ENCODE measurements at regions not wholly inside any gene's neighbourhood (a gene's known extent, or its start where the extent isn't known, plus 50 kb on each side); places are given as distances from the start of the nearest gene placed in this dataset.

DNA sequence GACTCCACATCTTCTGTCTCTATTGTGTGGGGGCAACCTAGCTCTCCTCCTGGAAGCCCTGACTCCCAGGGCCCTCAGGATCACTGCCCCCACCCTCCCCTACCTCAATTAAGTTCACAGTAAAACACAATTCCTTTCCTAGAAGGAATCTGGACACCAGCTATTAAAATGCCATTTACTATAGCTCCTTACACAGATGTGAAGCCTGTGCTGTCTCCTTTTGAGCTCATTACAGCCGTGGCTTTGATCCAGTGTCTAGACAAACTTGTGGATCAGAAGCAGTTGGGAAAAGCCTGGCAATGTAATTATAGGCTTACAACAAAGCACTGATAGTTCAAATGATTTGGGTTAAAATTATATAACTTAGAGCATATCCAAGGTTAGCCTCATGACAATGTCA lies 107.0 kb upstream of the SMIM23 start:
- intact Hi-C loops (cut with micrococcal nuclease; ENCODE audit: unreplicated experiment) = no loop called here
- CTCF ChIA-PET = no interaction called here
- no peak for TF ChIP-seq EZH2 (IDR thresholded peaks at IDR 0.05; ENCODE audit: borderline replicate concordance, low read depth, low read length, poor library complexity, severe bottlenecking)
- TF ChIP-seq, protein P1, sequence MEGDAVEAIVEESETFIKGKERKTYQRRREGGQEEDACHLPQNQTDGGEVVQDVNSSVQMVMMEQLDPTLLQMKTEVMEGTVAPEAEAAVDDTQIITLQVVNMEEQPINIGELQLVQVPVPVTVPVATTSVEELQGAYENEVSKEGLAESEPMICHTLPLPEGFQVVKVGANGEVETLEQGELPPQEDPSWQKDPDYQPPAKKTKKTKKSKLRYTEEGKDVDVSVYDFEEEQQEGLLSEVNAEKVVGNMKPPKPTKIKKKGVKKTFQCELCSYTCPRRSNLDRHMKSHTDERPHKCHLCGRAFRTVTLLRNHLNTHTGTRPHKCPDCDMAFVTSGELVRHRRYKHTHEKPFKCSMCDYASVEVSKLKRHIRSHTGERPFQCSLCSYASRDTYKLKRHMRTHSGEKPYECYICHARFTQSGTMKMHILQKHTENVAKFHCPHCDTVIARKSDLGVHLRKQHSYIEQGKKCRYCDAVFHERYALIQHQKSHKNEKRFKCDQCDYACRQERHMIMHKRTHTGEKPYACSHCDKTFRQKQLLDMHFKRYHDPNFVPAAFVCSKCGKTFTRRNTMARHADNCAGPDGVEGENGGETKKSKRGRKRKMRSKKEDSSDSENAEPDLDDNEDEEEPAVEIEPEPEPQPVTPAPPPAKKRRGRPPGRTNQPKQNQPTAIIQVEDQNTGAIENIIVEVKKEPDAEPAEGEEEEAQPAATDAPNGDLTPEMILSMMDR (conservative IDR thresholded peaks at IDR 0.05; ENCODE audit: low read depth, low read length) = no peak
- no peak overlapping the region for H3K27ac ChIP-seq (ENCODE audit: low read depth, low read length, poor library complexity, severe bottlenecking)
- H3K9me3 ChIP-seq (ENCODE audit: low read depth, low read length, poor library complexity, severe bottlenecking) = no peaks in the 10 kb centered on the region
- no peak for DNase-seq (ENCODE audit: low spot score)
- no TSS peak for BruUV-seq (replicated peaks)
- POLR2A ChIA-PET (ENCODE audit: low non-redundant PET) = no interaction called here
- H3K27me3 ChIP-seq (replicated peaks; ENCODE audit: insufficient read depth, low read depth, low read length, poor library complexity) = peaks cover 8% of the 10 kb centered on the region
- no peaks in the 10 kb centered on the region for H3K36me3 ChIP-seq (ENCODE audit: insufficient read depth, low read length, poor library complexity, severe bottlenecking)
- no peaks in the 10 kb centered on the region for H3K4me1 ChIP-seq (ENCODE audit: insufficient read depth, low read length, poor library complexity, severe bottlenecking)
- no peak overlapping the region for H3K4me3 ChIP-seq (ENCODE audit: low read depth, low read length, poor library complexity, severe bottlenecking)

DNA sequence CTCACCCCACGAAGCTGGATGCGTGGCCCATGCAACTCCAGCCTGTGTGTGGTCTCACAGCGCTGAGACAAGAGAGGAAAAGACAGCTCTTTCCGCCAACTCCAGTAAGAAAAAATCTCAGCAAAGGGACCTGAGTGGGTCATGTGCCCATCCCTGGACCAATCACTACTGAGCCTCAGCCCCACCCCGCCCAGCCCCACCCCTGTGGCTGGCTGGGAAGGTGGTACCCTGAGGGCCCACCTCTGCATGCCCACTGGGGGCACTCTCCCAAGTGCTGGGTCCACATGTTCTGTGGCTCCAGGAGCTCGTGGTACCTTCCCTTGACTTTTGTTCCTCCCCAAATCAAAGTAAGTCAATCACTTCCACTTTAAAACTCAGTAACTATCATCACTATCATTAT lies 105.1 kb upstream of the SMIM23 start:
- no peak for TF ChIP-seq EZH2 (IDR thresholded peaks at IDR 0.05; ENCODE audit: borderline replicate concordance, low read depth, low read length, poor library complexity, severe bottlenecking)
- TF ChIP-seq, protein P1 (conservative IDR thresholded peaks at IDR 0.05; ENCODE audit: low read depth, low read length) = no peak
- Histone ChIP-seq H3K36me3 (ENCODE audit: insufficient read depth, low read length, poor library complexity, severe bottlenecking) (no peaks in the 10 kb centered on the region), H3K4me3 (ENCODE audit: low read depth, low read length, poor library complexity, severe bottlenecking) (no peak overlapping the region), H3K4me1 (ENCODE audit: insufficient read depth, low read length, poor library complexity, severe bottlenecking) (no peaks in the 10 kb centered on the region), H3K9me3 (ENCODE audit: low read depth, low read length, poor library complexity, severe bottlenecking) (no peaks in the 10 kb centered on the region), H3K27ac (ENCODE audit: low read depth, low read length, poor library complexity, severe bottlenecking) (no peak overlapping the region), H3K27me3 (replicated peaks; ENCODE audit: insufficient read depth, low read depth, low read length, poor library complexity) (peaks cover 8% of the 10 kb centered on the region)
- CTCF ChIA-PET = no interaction called here
- no peak for DNase-seq (ENCODE audit: low spot score)
- no TSS peak for BruUV-seq (replicated peaks)
- intact Hi-C loops (cut with micrococcal nuclease; ENCODE audit: unreplicated experiment) = no loop called here
- POLR2A ChIA-PET (ENCODE audit: low non-redundant PET) = no interaction called here

DNA sequence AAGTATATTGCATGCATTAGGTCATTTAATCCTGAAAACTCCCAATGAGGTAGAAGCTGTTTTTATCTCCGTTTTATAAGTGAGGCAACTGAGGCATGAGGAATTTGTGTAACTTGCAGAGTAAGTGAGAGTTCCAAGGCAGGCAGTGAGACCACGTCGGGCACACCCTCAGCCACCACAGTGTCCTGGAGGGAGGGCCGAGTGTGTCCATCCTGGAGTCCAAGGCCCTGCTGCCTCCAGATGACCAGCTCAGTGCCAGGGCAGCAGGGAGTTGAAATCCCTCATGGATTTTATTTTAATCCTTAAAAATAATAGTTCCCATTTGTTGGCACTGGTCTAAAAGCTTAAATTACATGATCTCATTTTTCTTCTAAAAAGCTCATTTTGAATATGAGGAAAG lies 104.6 kb upstream of the SMIM23 start:
- intact Hi-C loops (cut with micrococcal nuclease; ENCODE audit: unreplicated experiment) = no loop called here

More for the DNA sequence above, 104.6 kb upstream of the SMIM23 start:
- no TSS peak for BruUV-seq (replicated peaks)
- ChIA-PET POLR2A (ENCODE audit: low non-redundant PET) (no interaction called here), CTCF (no interaction called here)
- no peaks in the 10 kb centered on the region for H3K4me1 ChIP-seq (ENCODE audit: insufficient read depth, low read length, poor library complexity, severe bottlenecking)
- H3K27ac ChIP-seq (ENCODE audit: low read depth, low read length, poor library complexity, severe bottlenecking) = no peak overlapping the region
- DNase-seq (ENCODE audit: low spot score) = no peak
- TF ChIP-seq, protein P1 (conservative IDR thresholded peaks at IDR 0.05; ENCODE audit: low read depth, low read length) = no peak
- no peak for TF ChIP-seq EZH2 (IDR thresholded peaks at IDR 0.05; ENCODE audit: borderline replicate concordance, low read depth, low read length, poor library complexity, severe bottlenecking)
- H3K36me3 ChIP-seq (ENCODE audit: insufficient read depth, low read length, poor library complexity, severe bottlenecking) = no peaks in the 10 kb centered on the region
- no peaks in the 10 kb centered on the region for H3K9me3 ChIP-seq (ENCODE audit: low read depth, low read length, poor library complexity, severe bottlenecking)
- H3K27me3 ChIP-seq (replicated peaks; ENCODE audit: insufficient read depth, low read depth, low read length, poor library complexity) = peaks cover 2% of the 10 kb centered on the region
- no peak overlapping the region for H3K4me3 ChIP-seq (ENCODE audit: low read depth, low read length, poor library complexity, severe bottlenecking)

Measured in A673 (cell line).